Epithelial cell of esophagus (primary cell): ENCODE measurements at regions not wholly inside any gene's neighbourhood (a gene's known extent, or its start where the extent isn't known, plus 50 kb on each side); places are given as distances from the start of the nearest gene placed in this dataset.

ENCODE experiments used
- DNase-seq: peaks from one replicate; pipeline ENCODE4 v3.0.0; 2010; ENCODE audit warnings: low read depth
- H3K4me3 ChIP-seq: 2 replicates; pipeline ENCODE4 v1.5.1; 2011; ENCODE audit warnings: mild to moderate bottlenecking, low read length, control low read depth
- CTCF ChIP-seq: IDR thresholded peaks from 2 replicates; pipeline ENCODE4 v1.5.1; 2011; ENCODE audit warnings: low read depth, mild to moderate bottlenecking, low read length, control low read depth, inconsistent platforms; ENCODE audit not compliant: insufficient read depth; ENCODE audit errors: missing control alignments

- DNase-seq = no peak
- TF ChIP-seq CTCF = no peak
- H3K4me3 ChIP-seq = no peak overlapping the region
Observed at GRCh38 chr4:32958586-32958985, 2238.4 kb downstream of the PCDH7 start.

GRCh38 chr4:32962100-32962499, 2241.9 kb downstream of the PCDH7 start:
- no peak overlapping the region for H3K4me3 ChIP-seq
- peak; percentile 51 for DNase-seq
- no peak for TF ChIP-seq CTCF

GRCh38 chr4:32985256-32985655, 2265.1 kb downstream of the PCDH7 start:
- no peak for TF ChIP-seq CTCF
- no peak overlapping the region for H3K4me3 ChIP-seq
- peak; percentile 63 for DNase-seq

- H3K4me3 ChIP-seq = no peak overlapping the region
- no peak for TF ChIP-seq CTCF
- no peak for DNase-seq
Observed at GRCh38 chr4:32986236-32986635, 2266.1 kb downstream of the PCDH7 start.

- peak; percentile 5 for DNase-seq
- no peak overlapping the region for H3K4me3 ChIP-seq
Observed at GRCh38 chr4:32987111-32987510, 2266.9 kb downstream of the PCDH7 start.

GRCh38 chr4:32988165-32988811, 2268.1 kb downstream of the PCDH7 start:
- no peak for TF ChIP-seq CTCF
- H3K4me3 ChIP-seq = no peak overlapping the region
- no peak for DNase-seq

More at GRCh38 chr4:32987111-32987510, 2266.9 kb downstream of the PCDH7 start:
- no peak for TF ChIP-seq CTCF

- H3K4me3 ChIP-seq = no peak overlapping the region
- TF ChIP-seq CTCF = no peak
- peak; percentile 17 for DNase-seq
Observed at GRCh38 chr4:32991663-32992062, 2271.5 kb downstream of the PCDH7 start.
